Fibroblast of mammary gland (primary cell): ENCODE measurements at regions not wholly inside any gene's neighbourhood (a gene's known extent, or its start where the extent isn't known, plus 50 kb on each side); places are given as distances from the start of the nearest gene placed in this dataset.

Source experiments
- DNase-seq: peaks from one replicate; pipeline ENCODE4 v3.0.0-alpha.2; 2010; ENCODE audit warnings: low read depth
- H3K4me3 ChIP-seq: 2 replicates; pipeline ENCODE4 v1.5.1; 2011; ENCODE audit warnings: low read depth, mild to moderate bottlenecking, low read length, moderate library complexity; ENCODE audit not compliant: control insufficient read depth
- TF ChIP-seq, protein P1 (sequence below): conservative IDR thresholded peaks from 2 replicates; pipeline ENCODE4 v1.5.1; 2011; ENCODE audit warnings: low read depth, low read length, inconsistent platforms; ENCODE audit not compliant: control insufficient read depth, insufficient read depth

- TF ChIP-seq, protein P1, sequence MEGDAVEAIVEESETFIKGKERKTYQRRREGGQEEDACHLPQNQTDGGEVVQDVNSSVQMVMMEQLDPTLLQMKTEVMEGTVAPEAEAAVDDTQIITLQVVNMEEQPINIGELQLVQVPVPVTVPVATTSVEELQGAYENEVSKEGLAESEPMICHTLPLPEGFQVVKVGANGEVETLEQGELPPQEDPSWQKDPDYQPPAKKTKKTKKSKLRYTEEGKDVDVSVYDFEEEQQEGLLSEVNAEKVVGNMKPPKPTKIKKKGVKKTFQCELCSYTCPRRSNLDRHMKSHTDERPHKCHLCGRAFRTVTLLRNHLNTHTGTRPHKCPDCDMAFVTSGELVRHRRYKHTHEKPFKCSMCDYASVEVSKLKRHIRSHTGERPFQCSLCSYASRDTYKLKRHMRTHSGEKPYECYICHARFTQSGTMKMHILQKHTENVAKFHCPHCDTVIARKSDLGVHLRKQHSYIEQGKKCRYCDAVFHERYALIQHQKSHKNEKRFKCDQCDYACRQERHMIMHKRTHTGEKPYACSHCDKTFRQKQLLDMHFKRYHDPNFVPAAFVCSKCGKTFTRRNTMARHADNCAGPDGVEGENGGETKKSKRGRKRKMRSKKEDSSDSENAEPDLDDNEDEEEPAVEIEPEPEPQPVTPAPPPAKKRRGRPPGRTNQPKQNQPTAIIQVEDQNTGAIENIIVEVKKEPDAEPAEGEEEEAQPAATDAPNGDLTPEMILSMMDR: no peak
- no peak overlapping the region for H3K4me3 ChIP-seq
- DNase-seq: peak; percentile 25
Measured at GRCh38 chr3:150022381-150023238, 51.9 kb upstream of the PFN2 start.

DNA sequence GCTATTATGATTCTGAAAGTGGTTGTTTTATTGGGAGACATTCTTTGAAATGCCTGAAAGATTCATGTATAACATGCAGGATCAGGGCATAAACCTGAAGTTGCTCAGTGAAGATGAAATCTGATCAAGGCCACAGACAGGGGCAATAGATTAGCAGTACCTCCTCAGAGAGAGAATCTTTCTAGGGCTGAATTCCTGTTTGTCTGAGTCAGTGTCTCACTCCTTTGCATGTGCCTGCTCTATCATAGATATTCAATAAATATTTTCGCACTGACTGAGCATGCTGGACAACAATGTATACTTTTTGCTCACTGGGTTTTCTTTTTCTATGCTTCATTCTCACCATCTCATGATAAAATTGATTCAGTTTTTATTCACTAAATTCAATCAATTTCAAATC is 49.8 kb upstream of the PFN2 start:
- DNase-seq: peak; percentile 38
- no peak overlapping the region for H3K4me3 ChIP-seq
- TF ChIP-seq, protein P1: no peak
